HG02943 (cell line): ENCODE measurements at regions not wholly inside any gene's neighbourhood (a gene's known extent, or its start where the extent isn't known, plus 50 kb on each side); places are given as distances from the start of the nearest gene placed in this dataset.
"Not testable (repeated sequence)": the region's sequence is repeated elsewhere in the genome, so short reads cannot be mapped to it uniquely, and the experiment has no call there.

Experiments
- ATAC-seq: cut with Tn5 transposase; IDR thresholded peaks from one replicate; pipeline ENCODE4 v1.9.1; 2021; ENCODE audit warnings: mild to moderate bottlenecking, low read depth, moderate library complexity; ENCODE audit not compliant: unreplicated experiment

GRCh38 chr5:93235761-93236160, 345.3 kb downstream of the NR2F1-AS1 start:
- no peak for ATAC-seq

GRCh38 chr5:93226202-93226735, 354.8 kb downstream of the NR2F1-AS1 start:
- ATAC-seq, result no peak

- ATAC-seq, result no peak
These were observed 355.3 kb downstream of the NR2F1-AS1 start for GRCh38 chr5:93225748-93226147.

- ATAC-seq, result no peak
These were observed 356.4 kb downstream of the NR2F1-AS1 start for GRCh38 chr5:93224624-93225023.

- ATAC-seq, result no peak
These were observed 359.2 kb downstream of the NR2F1-AS1 start for GRCh38 chr5:93221773-93222172.

- ATAC-seq, result no peak
These were observed 360.6 kb downstream of the NR2F1-AS1 start for GRCh38 chr5:93220431-93220830.

GRCh38 chr5:93219641-93220145, 361.3 kb downstream of the NR2F1-AS1 start:
- ATAC-seq, result no peak

GRCh38 chr5:93213111-93213794, 367.8 kb downstream of the NR2F1-AS1 start:
- ATAC-seq, result not testable (repeated sequence)

- ATAC-seq, result no peak
These were observed 371.5 kb downstream of the NR2F1-AS1 start for GRCh38 chr5:93209476-93209875.

GRCh38 chr5:93208141-93208751, 372.8 kb downstream of the NR2F1-AS1 start:
- no peak for ATAC-seq

- no peak for ATAC-seq
These were observed 374.8 kb downstream of the NR2F1-AS1 start for GRCh38 chr5:93206203-93206602.

- ATAC-seq, result no peak
These were observed 380.0 kb downstream of the NR2F1-AS1 start for GRCh38 chr5:93201061-93201460.

- no peak for ATAC-seq
These were observed 384.0 kb downstream of the NR2F1-AS1 start for GRCh38 chr5:93196986-93197385.

- no peak for ATAC-seq
These were observed 387.3 kb downstream of the NR2F1-AS1 start for GRCh38 chr5:93193431-93194347.

GRCh38 chr5:93192683-93193082, 388.3 kb downstream of the NR2F1-AS1 start:
- ATAC-seq, result no peak

- no peak for ATAC-seq
These were observed 388.9 kb downstream of the NR2F1-AS1 start for GRCh38 chr5:93192087-93192486.

- no peak for ATAC-seq
These were observed 389.8 kb downstream of the NR2F1-AS1 start for GRCh38 chr5:93191035-93191817.

GRCh38 chr5:93189707-93190120, 391.3 kb downstream of the NR2F1-AS1 start:
- no peak for ATAC-seq

GRCh38 chr5:93188876-93189485, 392.0 kb downstream of the NR2F1-AS1 start:
- no peak for ATAC-seq
